Stimulated activated CD4-positive, alpha-beta T cell treated with anti-CD3 and anti-CD28 coated beads, Interleukin-15, amount 100 ng/mL, for 24 hours (primary cell): ENCODE measurements at regions not wholly inside any gene's neighbourhood (a gene's known extent, or its start where the extent isn't known, plus 50 kb on each side); places are given as distances from the start of the nearest gene placed in this dataset.

Experiments
- DNase-seq: peaks from one replicate; pipeline ENCODE4 v3.0.0-alpha.2; 2020

DNA sequence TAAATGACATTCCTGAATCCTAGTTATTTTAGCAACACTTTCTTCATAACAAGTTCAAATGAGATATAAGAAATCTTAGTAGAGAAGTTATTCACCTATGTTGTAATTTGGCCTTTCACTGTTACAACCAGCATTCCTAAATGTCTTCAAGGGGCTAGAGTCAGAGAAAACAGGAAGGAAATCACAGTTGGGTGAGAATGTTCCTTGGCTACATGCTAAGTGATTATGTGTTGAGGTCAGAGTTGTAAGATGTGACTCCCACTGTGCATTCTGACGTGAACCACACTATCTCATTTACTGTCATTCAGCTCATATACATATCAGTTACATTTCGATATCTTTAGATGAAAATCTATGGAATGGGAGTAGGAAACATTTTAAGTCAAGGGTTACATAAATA lies 51.0 kb upstream of the MLIP start:
- no peak for DNase-seq
